ENCODE measurements at regions not wholly inside any gene's neighbourhood (a gene's known extent, or its start where the extent isn't known, plus 50 kb on each side); places are given as distances from the start of the nearest gene placed in this dataset.
"Not testable (repeated sequence)": the region's sequence is repeated elsewhere in the genome, so short reads cannot be mapped to it uniquely, and the experiment has no call there.

GRCh38 chr20:60101201-60101890 lies 143.1 kb downstream of the CDH26 start:
- ChIA-PET CTCF (no interaction called here), POLR2A (interaction anchor here (0.5 kb wide), 1 partner anchor 35 kb away, joined by 3 read pairs; no protein-coding TSS in a partner anchor)
- BruUV-seq (replicated peaks): no TSS peak
- no peak for DNase-seq (ENCODE audit: unreplicated experiment)
- no peak overlapping the region for H3K4me3 Mint-ChIP-seq (ENCODE audit: unreplicated experiment)
- H3K36me3 Mint-ChIP-seq (ENCODE audit: insufficient read depth, unreplicated experiment): peaks cover 6% of the 10 kb centered on the region
- H3K9me3 Mint-ChIP-seq (ENCODE audit: unreplicated experiment): no peaks in the 10 kb centered on the region
- no peak for TF ChIP-seq CTCF (IDR thresholded peaks at IDR 0.05; ENCODE audit: unreplicated experiment)
- intact Hi-C loops (cut with micrococcal nuclease): no loop called here
- no peaks in the 10 kb centered on the region for H3K4me1 Mint-ChIP-seq (ENCODE audit: insufficient read depth, unreplicated experiment)
- H3K27ac Mint-ChIP-seq (ENCODE audit: low read depth, unreplicated experiment): no peak overlapping the region
- peaks cover 39% of the 10 kb centered on the region for H3K27me3 Mint-ChIP-seq (ENCODE audit: insufficient read depth, unreplicated experiment)

DNA sequence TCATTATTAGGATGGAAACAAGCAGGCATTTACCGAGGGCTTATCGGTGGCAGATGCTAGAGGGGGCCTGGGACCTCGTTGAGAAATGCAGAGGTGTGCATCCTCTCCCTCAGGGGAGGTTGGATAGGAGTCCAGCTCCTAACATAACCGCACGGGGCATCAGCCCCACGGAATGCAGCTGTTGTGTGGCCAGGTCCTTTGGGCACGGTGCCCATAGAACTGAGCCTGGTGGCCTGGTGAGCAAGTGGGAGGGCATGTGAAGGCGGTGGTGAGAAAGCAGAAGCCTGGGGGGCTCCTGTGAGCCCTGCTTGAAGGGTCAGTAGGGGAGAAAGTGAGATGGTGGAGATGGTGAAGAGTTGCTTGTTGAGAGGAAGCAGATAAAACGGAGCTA lies 143.7 kb downstream of the CDH26 start:
- Mint-ChIP-seq H3K36me3 (ENCODE audit: insufficient read depth, unreplicated experiment) (peaks cover 6% of the 10 kb centered on the region), H3K9me3 (ENCODE audit: unreplicated experiment) (no peaks in the 10 kb centered on the region), H3K4me1 (ENCODE audit: insufficient read depth, unreplicated experiment) (no peaks in the 10 kb centered on the region), H3K4me3 (ENCODE audit: unreplicated experiment) (no peak overlapping the region), H3K27me3 (ENCODE audit: insufficient read depth, unreplicated experiment) (peaks cover 39% of the 10 kb centered on the region), H3K27ac (ENCODE audit: low read depth, unreplicated experiment) (no peak overlapping the region)
- no peak for DNase-seq (ENCODE audit: unreplicated experiment)
- intact Hi-C loops (cut with micrococcal nuclease): no loop called here
- ChIA-PET CTCF (interaction anchor here (0.7 kb wide), 1 partner anchor 105 kb away, joined by 3 read pairs; no protein-coding TSS in a partner anchor), POLR2A (interaction anchor here (0.5 kb wide), 1 partner anchor 35 kb away, joined by 3 read pairs; no protein-coding TSS in a partner anchor)
- TF ChIP-seq CTCF (IDR thresholded peaks at IDR 0.05; ENCODE audit: unreplicated experiment): no peak
- BruUV-seq (replicated peaks): no TSS peak

DNA sequence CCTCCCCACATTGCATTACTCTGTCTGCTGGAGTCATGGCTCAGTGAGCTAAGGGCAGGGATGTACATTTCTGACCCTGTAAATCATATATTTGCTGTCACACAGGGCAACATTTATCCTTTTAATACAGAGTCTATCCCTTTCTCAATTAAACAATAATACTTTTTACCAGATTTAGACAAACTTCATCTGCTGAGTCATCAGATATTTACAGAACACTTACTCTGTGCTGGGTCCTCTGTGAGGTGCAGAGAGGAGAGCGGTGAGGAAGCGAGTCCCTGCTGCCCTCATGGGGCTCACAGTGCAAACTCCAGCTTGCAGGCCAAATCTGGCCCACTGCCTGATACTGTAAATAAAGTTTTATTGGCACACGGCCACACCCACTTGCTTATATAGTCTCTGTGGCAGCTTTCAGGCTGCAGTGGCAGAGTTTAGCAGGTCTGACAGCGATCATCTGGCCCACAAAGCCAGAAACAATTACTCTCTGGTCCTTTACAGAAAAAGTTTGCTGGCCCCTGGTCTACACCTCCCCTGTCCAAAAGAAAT lies 144.5 kb downstream of the CDH26 start:
- ChIA-PET CTCF (interaction anchor here (0.7 kb wide), 1 partner anchor 104 kb away, joined by 3 read pairs; no protein-coding TSS in a partner anchor), POLR2A (interaction anchor here (1.4 kb wide), 1 partner anchor 22 kb away, joined by 3 read pairs; no protein-coding TSS in a partner anchor)
- Mint-ChIP-seq H3K27ac (ENCODE audit: low read depth, unreplicated experiment) (no peak overlapping the region), H3K4me1 (ENCODE audit: insufficient read depth, unreplicated experiment) (no peaks in the 10 kb centered on the region), H3K9me3 (ENCODE audit: unreplicated experiment) (no peaks in the 10 kb centered on the region), H3K36me3 (ENCODE audit: insufficient read depth, unreplicated experiment) (peaks cover 6% of the 10 kb centered on the region), H3K27me3 (ENCODE audit: insufficient read depth, unreplicated experiment) (peaks cover 39% of the 10 kb centered on the region), H3K4me3 (ENCODE audit: unreplicated experiment) (no peak overlapping the region)
- intact Hi-C loops (cut with micrococcal nuclease): no loop called here
- DNase-seq (ENCODE audit: unreplicated experiment): no peak
- BruUV-seq (replicated peaks): no TSS peak
- TF ChIP-seq CTCF (IDR thresholded peaks at IDR 0.05; ENCODE audit: unreplicated experiment): no peak

GRCh38 chr20:60104993-60105803 lies 147.0 kb downstream of the CDH26 start:
- no peak for TF ChIP-seq CTCF (IDR thresholded peaks at IDR 0.05; ENCODE audit: unreplicated experiment)
- ChIA-PET CTCF (interaction anchor here (0.6 to 1.5 kb wide), 6 partner anchors 9 to 1146 kb away, joined by 3 to 7 read pairs (median 4); no protein-coding TSS in a partner anchor), POLR2A (interaction anchor here (0.6 kb wide), 1 partner anchor 166 kb away, joined by 3 read pairs; no protein-coding TSS in a partner anchor)
- Mint-ChIP-seq H3K27ac (ENCODE audit: low read depth, unreplicated experiment) (no peak overlapping the region), H3K27me3 (ENCODE audit: insufficient read depth, unreplicated experiment) (peaks cover 37% of the 10 kb centered on the region), H3K36me3 (ENCODE audit: insufficient read depth, unreplicated experiment) (peaks cover 6% of the 10 kb centered on the region), H3K4me3 (ENCODE audit: unreplicated experiment) (no peak overlapping the region), H3K9me3 (ENCODE audit: unreplicated experiment) (no peaks in the 10 kb centered on the region), H3K4me1 (ENCODE audit: insufficient read depth, unreplicated experiment) (no peaks in the 10 kb centered on the region)
- BruUV-seq (replicated peaks): no TSS peak
- intact Hi-C loops (cut with micrococcal nuclease): no loop called here
- DNase-seq (ENCODE audit: unreplicated experiment): no peak

- H3K27ac Mint-ChIP-seq (ENCODE audit: low read depth, unreplicated experiment); intact Hi-C loops (cut with micrococcal nuclease); POLR2A ChIA-PET; H3K36me3 Mint-ChIP-seq (ENCODE audit: insufficient read depth, unreplicated experiment); H3K4me1 Mint-ChIP-seq (ENCODE audit: insufficient read depth, unreplicated experiment); BruUV-seq (replicated peaks); H3K9me3 Mint-ChIP-seq (ENCODE audit: unreplicated experiment); DNase-seq (ENCODE audit: unreplicated experiment); H3K4me3 Mint-ChIP-seq (ENCODE audit: unreplicated experiment): not testable (repeated sequence)
- H3K27me3 Mint-ChIP-seq (ENCODE audit: insufficient read depth, unreplicated experiment): peaks cover 29% of the 10 kb centered on the region
- CTCF ChIA-PET: interaction anchor here (0.6 to 1.5 kb wide), 2 partner anchors 10 to 337 kb away, joined by 3 to 6 read pairs; no protein-coding TSS in a partner anchor
Measured at GRCh38 chr20:60106186-60106585, 148.0 kb downstream of the CDH26 start.
